Mesothelial cell of epicardium (in vitro differentiated cells): ENCODE measurements at regions not wholly inside any gene's neighbourhood (a gene's known extent, or its start where the extent isn't known, plus 50 kb on each side); places are given as distances from the start of the nearest gene placed in this dataset.

ENCODE experiments used
- DNase-seq, 2 experiments: peaks; one replicate each; pipeline ENCODE4 v3.0.0; 2021; ENCODE audit warnings: low spot score in 2 of 2; ENCODE audit not compliant: unreplicated experiment in 2 of 2
- H3K27ac Mint-ChIP-seq: 2 replicates; pipeline ENCODE4 v1.8.0; 2021; ENCODE audit warnings: mixed read lengths
- H3K27me3 Mint-ChIP-seq: 2 replicates; pipeline ENCODE4 v1.8.0; 2021; ENCODE audit warnings: low read depth, mixed read lengths
- H3K36me3 Mint-ChIP-seq: 2 replicates; pipeline ENCODE4 v1.8.0; 2021; ENCODE audit warnings: mixed read lengths
- H3K4me1 Mint-ChIP-seq: 2 replicates; pipeline ENCODE4 v1.8.0; 2021; ENCODE audit warnings: mixed read lengths
- H3K4me3 Mint-ChIP-seq: 2 replicates; pipeline ENCODE4 v1.8.0; 2021; ENCODE audit warnings: mild to moderate bottlenecking, moderate library complexity, mixed read lengths
- H3K9me3 Mint-ChIP-seq: 2 replicates; pipeline ENCODE4 v1.8.0; 2021; ENCODE audit warnings: mixed read lengths
- CTCF ChIP-seq: fragments of 200-600 bp; sonication (generic); IDR thresholded peaks from one replicate; pipeline ENCODE4 v1.5.0; 2021; ENCODE audit warnings: antibody characterized with exemption; ENCODE audit not compliant: unreplicated experiment

DNA sequence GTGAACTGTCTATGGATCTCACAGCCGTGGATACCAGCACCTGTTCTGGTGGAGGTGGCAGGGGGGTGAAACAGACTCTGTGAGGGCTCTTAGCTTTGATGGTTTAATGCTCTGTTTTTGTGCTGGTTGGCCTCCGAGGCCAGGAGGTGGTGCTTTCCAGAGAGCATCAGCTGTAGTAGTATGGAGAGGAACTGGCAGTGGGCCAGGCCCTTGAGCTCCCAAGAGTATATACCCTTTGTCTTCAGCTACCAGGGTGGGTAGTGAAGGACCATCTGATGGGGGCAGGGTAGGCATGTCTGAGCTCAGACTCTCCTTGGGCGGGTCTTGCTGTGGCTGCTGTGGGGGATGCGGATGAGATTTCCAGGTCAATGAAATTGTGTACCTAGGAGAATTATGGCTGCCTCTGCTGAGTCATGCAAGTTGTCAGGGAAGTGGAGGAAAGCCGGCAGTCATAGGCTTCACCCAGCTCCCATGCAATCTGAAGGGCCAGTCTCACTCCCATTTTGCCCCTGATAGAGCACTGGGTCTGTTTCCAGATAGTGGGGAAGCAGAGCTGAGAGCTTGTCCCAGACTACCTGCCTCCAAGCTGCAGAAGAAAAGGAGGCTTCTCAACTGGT is 102.7 kb upstream of the AHI1 start:
- peaks cover 35% of the 10 kb centered on the region for H3K9me3 Mint-ChIP-seq
- H3K4me1 Mint-ChIP-seq, result no peaks in the 10 kb centered on the region
- DNase-seq, result no peak
- no peak for TF ChIP-seq CTCF
- no peak overlapping the region for H3K27ac Mint-ChIP-seq
- no peaks in the 10 kb centered on the region for H3K27me3 Mint-ChIP-seq
- peaks cover 8% of the 10 kb centered on the region for H3K36me3 Mint-ChIP-seq
- no peak overlapping the region for H3K4me3 Mint-ChIP-seq

- H3K4me1 Mint-ChIP-seq, result peaks cover 7% of the 10 kb centered on the region
- no peak overlapping the region for H3K27ac Mint-ChIP-seq
- H3K36me3 Mint-ChIP-seq, result peaks cover 8% of the 10 kb centered on the region
- peaks cover 34% of the 10 kb centered on the region for H3K9me3 Mint-ChIP-seq
- TF ChIP-seq CTCF, result no peak
- no peak overlapping the region for H3K4me3 Mint-ChIP-seq
- H3K27me3 Mint-ChIP-seq, result no peaks in the 10 kb centered on the region
- no peak for DNase-seq
Observed at GRCh38 chr6:135600931-135601330, 103.4 kb upstream of the AHI1 start.

- peaks cover 27% of the 10 kb centered on the region for H3K9me3 Mint-ChIP-seq
- peaks cover 8% of the 10 kb centered on the region for H3K36me3 Mint-ChIP-seq
- H3K4me3 Mint-ChIP-seq, result no peak overlapping the region
- no peaks in the 10 kb centered on the region for H3K27me3 Mint-ChIP-seq
- H3K4me1 Mint-ChIP-seq, result peaks cover 14% of the 10 kb centered on the region
- H3K27ac Mint-ChIP-seq, result no peak overlapping the region
- TF ChIP-seq CTCF, result no peak
- no peak for DNase-seq
Observed at GRCh38 chr6:135601857-135602256, 104.3 kb upstream of the AHI1 start.

- Mint-ChIP-seq H3K36me3 (peaks cover 2% of the 10 kb centered on the region), H3K4me1 (peaks cover 14% of the 10 kb centered on the region), H3K27ac (no peak overlapping the region), H3K27me3 (no peaks in the 10 kb centered on the region), H3K4me3 (no peak overlapping the region), H3K9me3 (peaks cover 14% of the 10 kb centered on the region)
- no peak for TF ChIP-seq CTCF
- no peak for DNase-seq
Observed at GRCh38 chr6:135603249-135603648, 105.7 kb upstream of the AHI1 start.

DNA sequence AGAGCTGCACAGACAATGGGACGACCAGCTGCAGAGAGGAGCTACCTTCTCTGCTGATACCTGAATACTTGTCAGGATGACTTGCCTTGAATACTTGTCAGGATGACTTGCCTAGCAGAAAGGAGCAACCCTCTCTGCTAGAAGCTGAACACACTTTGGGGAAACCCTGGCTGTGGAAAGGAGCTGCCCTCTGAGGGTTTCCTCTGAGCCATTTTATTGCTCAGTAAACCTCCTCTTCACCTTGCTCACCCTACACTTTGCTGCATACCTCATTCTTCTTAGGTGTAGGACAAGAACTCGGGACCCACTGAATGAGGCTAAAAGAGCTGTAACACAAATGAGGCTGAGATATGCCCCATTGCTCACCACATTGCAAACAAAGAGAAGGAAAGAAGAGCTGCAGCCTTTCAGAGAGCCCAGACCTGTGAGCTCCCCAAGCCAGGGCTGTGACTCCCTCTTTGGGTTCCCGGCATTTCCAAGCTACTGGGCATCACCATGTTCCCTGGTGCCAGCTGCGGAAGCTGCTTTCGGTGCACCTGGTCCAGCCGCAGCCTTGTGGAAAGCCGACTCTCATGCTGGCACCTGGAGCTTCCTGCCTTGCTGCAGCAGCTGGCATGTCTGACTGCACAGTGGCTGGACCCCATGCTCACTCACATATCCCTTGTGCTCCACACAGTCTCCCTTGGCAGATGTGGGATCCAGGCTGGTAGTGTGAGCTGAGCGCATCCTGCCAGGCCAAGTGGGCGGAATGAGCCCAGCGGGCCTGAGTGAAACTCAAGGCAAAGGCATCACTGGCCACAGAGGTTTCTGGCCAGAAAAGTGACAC is 106.7 kb upstream of the AHI1 start:
- H3K4me3 Mint-ChIP-seq, result no peak overlapping the region
- H3K36me3 Mint-ChIP-seq, result no peaks in the 10 kb centered on the region
- TF ChIP-seq CTCF, result no peak
- H3K9me3 Mint-ChIP-seq, result peaks cover 4% of the 10 kb centered on the region
- DNase-seq, result no peak
- H3K27ac Mint-ChIP-seq, result no peak overlapping the region
- H3K27me3 Mint-ChIP-seq, result no peaks in the 10 kb centered on the region
- H3K4me1 Mint-ChIP-seq, result peaks cover 14% of the 10 kb centered on the region
